HG03066 (cell line): ENCODE measurements at regions not wholly inside any gene's neighbourhood (a gene's known extent, or its start where the extent isn't known, plus 50 kb on each side); places are given as distances from the start of the nearest gene placed in this dataset.
A peak's percentile ranks its signal among the peaks of the same experiment; 100 is the strongest.

Experiments used
- ATAC-seq: cut with Tn5 transposase; IDR thresholded peaks from one replicate; pipeline ENCODE4 v1.9.1; 2021; ENCODE audit warnings: low read depth; ENCODE audit not compliant: unreplicated experiment

GRCh38 chr9:11257992-11258391 lies 645.2 kb upstream of the PTPRD start:
- no peak for ATAC-seq

GRCh38 chr9:11269036-11269435 lies 656.2 kb upstream of the PTPRD start:
- no peak for ATAC-seq

- ATAC-seq, result no peak
Observed at GRCh38 chr9:11275158-11275695, 662.4 kb upstream of the PTPRD start.

GRCh38 chr9:11312966-11313365 lies 700.2 kb upstream of the PTPRD start:
- ATAC-seq, result no peak

GRCh38 chr9:11318946-11319345 lies 706.1 kb upstream of the PTPRD start:
- ATAC-seq, result no peak

GRCh38 chr9:11319538-11319937 lies 706.7 kb upstream of the PTPRD start:
- ATAC-seq, result no peak

GRCh38 chr9:11320989-11321388 lies 708.2 kb upstream of the PTPRD start:
- ATAC-seq, result no peak

- no peak for ATAC-seq
Observed at GRCh38 chr9:11323457-11323856, 710.7 kb upstream of the PTPRD start.

GRCh38 chr9:11326231-11326630 lies 713.4 kb upstream of the PTPRD start:
- no peak for ATAC-seq

GRCh38 chr9:11328326-11328725 lies 715.5 kb upstream of the PTPRD start:
- ATAC-seq, result no peak

GRCh38 chr9:11335011-11335410 lies 722.2 kb upstream of the PTPRD start:
- no peak for ATAC-seq

- ATAC-seq, result peak; percentile 85
Observed at GRCh38 chr9:11338130-11338529, 725.3 kb upstream of the PTPRD start.

- no peak for ATAC-seq
Observed at GRCh38 chr9:11340654-11341053, 727.9 kb upstream of the PTPRD start.

- ATAC-seq, result no peak
Observed at GRCh38 chr9:11347437-11347836, 734.6 kb upstream of the PTPRD start.

GRCh38 chr9:11348366-11348765 lies 735.6 kb upstream of the PTPRD start:
- no peak for ATAC-seq

GRCh38 chr9:11349187-11349586 lies 736.4 kb upstream of the PTPRD start:
- no peak for ATAC-seq

- no peak for ATAC-seq
Observed at GRCh38 chr9:11352612-11353011, 739.8 kb upstream of the PTPRD start.

- ATAC-seq, result no peak
Observed at GRCh38 chr9:11356067-11356466, 743.3 kb upstream of the PTPRD start.

- no peak for ATAC-seq
Observed at GRCh38 chr9:11366585-11367129, 753.9 kb upstream of the PTPRD start.

GRCh38 chr9:11374926-11375325 lies 762.1 kb upstream of the PTPRD start:
- no peak for ATAC-seq

- no peak for ATAC-seq
Observed at GRCh38 chr9:11402621-11403020, 789.8 kb upstream of the PTPRD start.

- no peak for ATAC-seq
Observed at GRCh38 chr9:11414241-11414640, 801.4 kb upstream of the PTPRD start.

- no peak for ATAC-seq
Observed at GRCh38 chr9:11417782-11418181, 805.0 kb upstream of the PTPRD start.
